ENCODE measurements at regions not wholly inside any gene's neighbourhood (a gene's known extent, or its start where the extent isn't known, plus 50 kb on each side); places are given as distances from the start of the nearest gene placed in this dataset.

DNA sequence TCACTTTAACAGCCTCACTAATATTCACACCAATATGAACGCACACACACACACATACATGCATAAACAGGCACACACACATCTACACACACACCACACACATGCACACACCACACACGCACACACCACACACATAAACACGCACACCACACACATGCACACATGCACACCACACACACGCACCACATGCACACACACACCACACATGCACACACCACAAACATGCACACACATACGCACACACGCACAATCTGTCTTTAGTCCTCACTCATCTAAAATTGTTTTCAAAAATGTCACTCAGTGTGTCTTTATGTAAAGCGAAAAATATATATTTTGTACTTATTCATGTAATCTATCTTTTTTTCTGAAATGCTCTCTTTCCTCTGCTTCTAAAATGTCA is 158.1 kb upstream of the SGCG start:
- TF ChIP-seq SIN3A (IDR thresholded peaks at IDR 0.05; ENCODE audit: borderline replicate concordance, insufficient read depth, low read length) (no peak), TAF1 (IDR thresholded peaks at IDR 0.05; ENCODE audit: borderline replicate concordance, insufficient read depth, low read length) (no peak), POLR2AphosphoS5 (IDR thresholded peaks at IDR 0.05; ENCODE audit: low read depth, low read length) (no peak), FOXP2 (optimal IDR thresholded peaks at IDR 0.05; ENCODE audit: borderline replicate concordance, extremely low read depth, extremely low read length, insufficient read depth) (no peak)
- TF ChIP-seq, protein P1, sequence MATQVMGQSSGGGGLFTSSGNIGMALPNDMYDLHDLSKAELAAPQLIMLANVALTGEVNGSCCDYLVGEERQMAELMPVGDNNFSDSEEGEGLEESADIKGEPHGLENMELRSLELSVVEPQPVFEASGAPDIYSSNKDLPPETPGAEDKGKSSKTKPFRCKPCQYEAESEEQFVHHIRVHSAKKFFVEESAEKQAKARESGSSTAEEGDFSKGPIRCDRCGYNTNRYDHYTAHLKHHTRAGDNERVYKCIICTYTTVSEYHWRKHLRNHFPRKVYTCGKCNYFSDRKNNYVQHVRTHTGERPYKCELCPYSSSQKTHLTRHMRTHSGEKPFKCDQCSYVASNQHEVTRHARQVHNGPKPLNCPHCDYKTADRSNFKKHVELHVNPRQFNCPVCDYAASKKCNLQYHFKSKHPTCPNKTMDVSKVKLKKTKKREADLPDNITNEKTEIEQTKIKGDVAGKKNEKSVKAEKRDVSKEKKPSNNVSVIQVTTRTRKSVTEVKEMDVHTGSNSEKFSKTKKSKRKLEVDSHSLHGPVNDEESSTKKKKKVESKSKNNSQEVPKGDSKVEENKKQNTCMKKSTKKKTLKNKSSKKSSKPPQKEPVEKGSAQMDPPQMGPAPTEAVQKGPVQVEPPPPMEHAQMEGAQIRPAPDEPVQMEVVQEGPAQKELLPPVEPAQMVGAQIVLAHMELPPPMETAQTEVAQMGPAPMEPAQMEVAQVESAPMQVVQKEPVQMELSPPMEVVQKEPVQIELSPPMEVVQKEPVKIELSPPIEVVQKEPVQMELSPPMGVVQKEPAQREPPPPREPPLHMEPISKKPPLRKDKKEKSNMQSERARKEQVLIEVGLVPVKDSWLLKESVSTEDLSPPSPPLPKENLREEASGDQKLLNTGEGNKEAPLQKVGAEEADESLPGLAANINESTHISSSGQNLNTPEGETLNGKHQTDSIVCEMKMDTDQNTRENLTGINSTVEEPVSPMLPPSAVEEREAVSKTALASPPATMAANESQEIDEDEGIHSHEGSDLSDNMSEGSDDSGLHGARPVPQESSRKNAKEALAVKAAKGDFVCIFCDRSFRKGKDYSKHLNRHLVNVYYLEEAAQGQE (IDR thresholded peaks at IDR 0.05; ENCODE audit: insufficient read depth in 1 of 2, low read depth in 2 of 2, low read length in 2 of 2): no peak
